Skin epidermis (tissue), 12 donors: ENCODE measurements at regions not wholly inside any gene's neighbourhood (a gene's known extent, or its start where the extent isn't known, plus 50 kb on each side); places are given as distances from the start of the nearest gene placed in this dataset.

ENCODE experiments used
- H3K27ac ChIP-seq, 21 experiments: fragments of 200-600 bp; sonication (generic) in 11 of 21; one replicate each; pipeline ENCODE4 v1.5.0; 2020; ENCODE audit warnings: mild to moderate bottlenecking in 3 of 21, inconsistent platforms in 2 of 21, moderate library complexity in 2 of 21
- H3K4me3 ChIP-seq, 7 experiments: fragments of 200-600 bp; sonication (generic) in 2 of 7; one replicate each; pipeline ENCODE4 v1.5.0; 2020; ENCODE audit warnings: inconsistent platforms in 2 of 7, mild to moderate bottlenecking in 2 of 7, moderate library complexity in 1 of 7

DNA sequence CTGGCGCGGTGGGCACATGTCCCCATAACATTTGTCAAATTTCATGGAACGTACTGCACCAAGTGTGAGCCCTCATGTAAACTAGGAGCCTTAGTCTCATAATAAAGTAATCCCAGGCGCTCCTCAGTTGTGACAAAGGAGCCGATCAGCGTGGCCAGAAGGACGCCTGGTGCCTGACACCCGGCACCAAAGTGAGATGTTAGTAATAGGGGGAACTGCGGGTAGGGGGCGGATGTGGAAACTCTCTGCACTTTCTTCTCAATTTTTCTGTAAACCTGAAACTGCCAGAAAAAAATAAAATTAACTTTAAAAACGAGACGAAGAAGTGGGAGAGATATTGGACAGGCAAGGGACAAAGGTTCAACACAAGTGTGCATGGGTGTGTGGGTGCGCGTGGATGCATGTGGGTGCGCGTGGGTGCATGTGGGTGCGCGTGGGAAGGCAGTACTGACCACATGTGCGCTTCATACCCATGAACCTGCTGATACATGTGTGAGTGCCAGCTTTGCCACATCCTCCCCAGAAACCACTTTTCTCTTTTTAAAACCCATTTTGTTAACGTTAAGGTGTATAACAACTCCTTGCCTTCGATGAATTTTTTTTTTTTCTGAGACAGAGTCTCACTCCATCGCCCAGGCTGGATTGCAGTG, 55.4 kb upstream of the LINC01488 start:
- H3K4me3 ChIP-seq: no peak overlapping the region
- no peak overlapping the region for H3K27ac ChIP-seq

DNA sequence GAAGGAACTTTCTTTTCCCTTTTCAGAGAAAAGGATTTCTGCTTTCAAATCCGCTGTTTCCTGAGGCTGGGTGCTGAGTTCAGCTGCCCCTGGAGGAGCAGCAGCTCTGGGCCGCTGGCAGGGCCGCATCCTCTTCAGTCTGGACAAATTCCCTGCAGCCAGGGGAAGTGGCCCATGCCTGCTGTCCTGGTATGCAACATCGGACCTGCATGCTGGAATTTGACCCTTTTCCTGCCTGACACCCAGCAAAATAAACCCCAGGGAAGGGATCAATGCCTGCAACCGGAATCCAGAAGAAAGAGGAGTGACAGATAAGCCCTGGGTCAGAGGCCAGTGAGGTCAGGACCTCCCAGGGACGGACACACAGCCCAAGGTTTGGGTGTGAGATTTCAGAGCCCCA, 54.1 kb upstream of the LINC01488 start:
- Histone ChIP-seq H3K27ac (no peak overlapping the region), H3K4me3 (no peak overlapping the region)

DNA sequence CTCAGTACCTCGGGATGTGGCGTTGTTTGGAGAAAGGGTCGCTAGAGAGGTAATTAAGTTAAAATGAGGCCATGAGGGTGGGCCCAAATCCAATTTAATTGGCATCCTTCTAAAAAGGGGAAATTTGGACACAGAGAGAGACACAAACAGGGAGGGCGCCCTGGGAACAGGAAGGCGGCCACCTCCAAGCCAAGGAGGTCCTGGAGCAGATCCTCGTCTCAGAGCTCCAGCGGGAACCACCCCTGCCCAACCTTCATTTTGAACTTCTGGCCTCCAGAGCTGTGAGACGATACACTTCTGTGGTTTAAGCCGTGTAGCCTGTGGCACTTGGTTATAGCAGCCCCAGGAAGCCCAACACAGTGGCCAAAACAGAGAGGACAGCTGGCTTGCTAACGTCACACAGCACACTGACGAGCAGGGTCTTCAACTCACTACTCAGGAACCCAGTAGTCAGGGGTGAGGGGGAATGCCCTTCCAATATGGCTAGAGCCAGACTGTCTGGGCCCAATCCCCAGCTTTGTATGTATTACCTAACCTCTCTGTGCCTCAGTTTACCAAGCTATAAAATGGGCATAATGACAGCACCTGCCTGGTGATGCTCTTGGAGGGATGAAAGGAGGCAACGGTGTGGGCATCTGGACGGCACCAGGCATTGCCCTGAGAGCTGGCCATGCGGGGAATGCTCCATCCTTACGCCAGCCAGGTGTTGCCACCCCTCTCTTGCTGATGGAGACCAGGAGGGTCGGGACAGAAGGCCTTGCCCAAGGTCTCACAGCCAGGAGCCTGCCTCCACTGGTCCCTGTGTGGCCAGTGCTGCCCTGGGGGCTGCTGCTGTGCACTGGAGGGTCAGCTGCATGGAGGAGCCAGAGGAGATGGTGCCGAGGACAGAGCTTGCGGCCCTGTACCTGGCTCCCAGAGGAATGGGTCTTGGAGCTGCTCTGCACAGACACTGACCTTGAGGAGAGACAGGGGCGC, 53.3 kb upstream of the LINC01488 start:
- no peak overlapping the region for H3K4me3 ChIP-seq
- no peak overlapping the region for H3K27ac ChIP-seq

DNA sequence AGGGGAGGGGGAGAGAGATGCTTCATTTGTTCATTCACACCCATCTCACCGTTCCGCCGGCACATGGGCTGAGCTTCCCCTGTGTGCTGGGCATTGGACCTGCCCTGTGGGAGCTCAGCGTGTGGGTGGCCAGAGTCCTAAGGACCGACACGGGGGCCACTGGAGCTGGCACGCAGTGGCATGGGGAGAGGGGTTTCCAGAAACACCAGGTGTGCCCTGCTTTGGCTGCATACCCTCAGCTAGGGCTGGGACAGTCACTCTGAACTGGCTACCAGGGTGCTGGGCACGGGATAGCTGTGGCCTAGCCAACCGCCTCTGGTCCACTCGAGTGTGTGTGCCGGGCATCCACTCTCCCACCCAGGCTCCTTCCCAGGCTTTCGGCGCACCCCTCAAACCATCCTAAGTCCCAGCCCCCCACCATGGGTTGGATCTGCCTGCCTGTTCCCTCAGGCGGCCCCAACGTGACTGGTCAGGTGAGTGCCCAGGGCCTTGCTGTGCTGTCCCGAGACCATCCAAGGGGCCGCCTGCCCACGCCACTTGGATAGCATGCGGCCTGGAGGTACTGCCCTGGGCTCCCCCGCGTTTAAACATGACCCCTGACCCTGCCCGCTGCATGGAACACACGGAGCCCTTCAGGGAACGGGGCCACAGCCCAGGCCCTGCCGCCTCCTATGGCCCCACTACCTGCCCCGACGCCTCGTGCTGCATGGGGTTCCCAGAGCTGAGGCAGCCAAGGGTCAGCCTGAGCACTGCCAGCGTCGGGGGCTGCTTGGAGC, 51.6 kb upstream of the LINC01488 start:
- Histone ChIP-seq H3K27ac (no peak overlapping the region), H3K4me3 (no peak overlapping the region)

DNA sequence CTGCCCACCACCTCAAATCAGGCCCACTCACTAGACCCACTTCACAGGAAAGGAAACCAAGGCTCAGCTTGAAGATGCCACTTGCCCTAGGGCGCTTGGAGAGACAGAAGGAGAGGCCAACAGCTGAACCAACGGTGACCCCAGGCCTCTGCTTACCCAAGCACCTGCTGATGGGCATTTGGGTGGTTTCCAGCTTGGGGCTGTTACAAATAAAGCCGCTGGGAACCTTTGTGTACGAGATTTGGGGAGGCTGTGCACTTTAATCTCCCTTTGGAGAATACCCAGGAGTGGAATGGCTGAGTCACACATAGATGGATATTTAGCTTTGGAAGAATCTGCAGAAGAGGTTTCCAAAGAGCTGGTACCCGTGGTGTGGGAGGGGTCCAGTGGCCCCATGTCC, 50.9 kb upstream of the LINC01488 start:
- Histone ChIP-seq H3K4me3 (no peak overlapping the region), H3K27ac (no peak overlapping the region)

DNA sequence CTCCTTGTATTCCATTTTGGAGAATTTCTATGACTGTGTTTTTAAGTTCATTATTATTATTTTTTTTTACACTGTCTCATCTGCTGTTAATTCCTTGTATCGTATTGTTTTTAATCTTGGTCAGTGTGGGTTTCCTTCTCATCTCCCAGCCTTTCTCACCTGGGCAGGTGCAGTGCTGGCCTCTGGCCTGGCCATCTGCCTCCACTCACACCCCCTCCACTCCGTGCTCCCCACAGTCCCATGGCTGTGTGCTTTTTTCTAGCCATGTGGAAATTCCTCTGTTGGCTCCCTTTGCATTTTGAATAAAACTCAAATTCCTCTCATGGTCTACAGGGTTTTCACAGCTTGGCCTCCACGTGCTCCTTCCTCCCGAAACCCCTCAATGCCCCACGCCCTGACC, 50.3 kb upstream of the LINC01488 start:
- H3K27ac ChIP-seq: no peak overlapping the region
- no peak overlapping the region for H3K4me3 ChIP-seq
